ENCODE measurements at regions not wholly inside any gene's neighbourhood (a gene's known extent, or its start where the extent isn't known, plus 50 kb on each side); places are given as distances from the start of the nearest gene placed in this dataset.

DNA sequence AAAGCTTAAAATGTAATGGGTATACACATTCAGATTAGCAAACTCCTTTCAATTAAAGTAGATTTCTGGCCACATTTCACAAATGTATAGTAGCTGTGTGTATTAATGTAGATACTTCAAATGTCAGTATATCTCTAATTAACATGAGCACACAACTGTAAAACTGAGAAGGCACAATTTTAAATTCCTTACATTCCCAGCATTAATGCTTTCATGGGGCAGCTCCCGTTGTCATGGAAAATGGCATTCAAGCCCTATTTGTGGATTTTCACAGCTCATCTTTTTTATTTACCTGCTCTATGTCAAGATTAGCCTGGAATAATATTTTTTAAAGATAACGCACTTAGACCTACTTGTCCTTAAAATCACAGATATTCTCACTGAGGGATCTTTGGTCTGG is 113.6 kb upstream of the SOX6 start:
- no peak overlapping the region for H3K4me3 ChIP-seq (ENCODE audit: low read depth, low read length)
- TF ChIP-seq, protein P1, sequence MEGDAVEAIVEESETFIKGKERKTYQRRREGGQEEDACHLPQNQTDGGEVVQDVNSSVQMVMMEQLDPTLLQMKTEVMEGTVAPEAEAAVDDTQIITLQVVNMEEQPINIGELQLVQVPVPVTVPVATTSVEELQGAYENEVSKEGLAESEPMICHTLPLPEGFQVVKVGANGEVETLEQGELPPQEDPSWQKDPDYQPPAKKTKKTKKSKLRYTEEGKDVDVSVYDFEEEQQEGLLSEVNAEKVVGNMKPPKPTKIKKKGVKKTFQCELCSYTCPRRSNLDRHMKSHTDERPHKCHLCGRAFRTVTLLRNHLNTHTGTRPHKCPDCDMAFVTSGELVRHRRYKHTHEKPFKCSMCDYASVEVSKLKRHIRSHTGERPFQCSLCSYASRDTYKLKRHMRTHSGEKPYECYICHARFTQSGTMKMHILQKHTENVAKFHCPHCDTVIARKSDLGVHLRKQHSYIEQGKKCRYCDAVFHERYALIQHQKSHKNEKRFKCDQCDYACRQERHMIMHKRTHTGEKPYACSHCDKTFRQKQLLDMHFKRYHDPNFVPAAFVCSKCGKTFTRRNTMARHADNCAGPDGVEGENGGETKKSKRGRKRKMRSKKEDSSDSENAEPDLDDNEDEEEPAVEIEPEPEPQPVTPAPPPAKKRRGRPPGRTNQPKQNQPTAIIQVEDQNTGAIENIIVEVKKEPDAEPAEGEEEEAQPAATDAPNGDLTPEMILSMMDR (conservative IDR thresholded peaks at IDR 0.05; ENCODE audit: low read depth, low read length), result no peak
- DNase-seq (ENCODE audit: low read depth), result no peak

DNA sequence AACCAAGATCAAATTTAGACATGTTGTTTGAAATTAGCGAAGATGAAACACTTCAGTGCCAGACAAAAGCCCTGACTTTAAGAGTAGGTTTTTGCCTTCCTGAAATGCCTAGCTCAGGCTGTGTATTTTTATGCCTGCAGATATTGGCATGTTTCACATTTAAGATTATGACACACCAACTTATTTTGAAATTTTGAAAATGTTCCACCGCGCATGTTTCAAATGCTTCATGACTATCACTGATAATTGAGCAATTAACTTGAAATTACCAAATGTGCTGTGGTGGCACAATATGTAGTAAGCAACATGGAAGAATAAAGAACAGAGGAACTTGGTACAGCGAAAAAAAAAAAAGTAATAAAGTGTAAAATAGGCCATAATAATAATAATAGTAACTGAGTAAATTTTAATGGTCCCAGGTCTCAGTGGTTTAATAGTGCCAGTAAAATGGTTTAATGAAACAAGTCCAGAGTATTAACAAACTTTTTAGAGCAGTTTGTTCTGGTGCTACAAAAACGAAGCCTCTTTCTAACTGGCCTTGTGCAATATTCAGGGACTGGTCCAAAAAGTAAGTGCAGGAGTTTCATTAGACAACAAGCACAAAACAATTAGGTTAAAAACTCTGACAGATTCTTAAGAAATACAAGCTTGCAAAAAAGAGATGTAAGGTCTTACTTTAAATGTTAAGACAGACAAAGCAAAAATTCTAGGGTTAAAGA is 112.5 kb upstream of the SOX6 start:
- no peak overlapping the region for H3K4me3 ChIP-seq (ENCODE audit: low read depth, low read length)
- no peak for DNase-seq (ENCODE audit: low read depth)
- TF ChIP-seq, protein P1 (conservative IDR thresholded peaks at IDR 0.05; ENCODE audit: low read depth, low read length), result no peak

DNA sequence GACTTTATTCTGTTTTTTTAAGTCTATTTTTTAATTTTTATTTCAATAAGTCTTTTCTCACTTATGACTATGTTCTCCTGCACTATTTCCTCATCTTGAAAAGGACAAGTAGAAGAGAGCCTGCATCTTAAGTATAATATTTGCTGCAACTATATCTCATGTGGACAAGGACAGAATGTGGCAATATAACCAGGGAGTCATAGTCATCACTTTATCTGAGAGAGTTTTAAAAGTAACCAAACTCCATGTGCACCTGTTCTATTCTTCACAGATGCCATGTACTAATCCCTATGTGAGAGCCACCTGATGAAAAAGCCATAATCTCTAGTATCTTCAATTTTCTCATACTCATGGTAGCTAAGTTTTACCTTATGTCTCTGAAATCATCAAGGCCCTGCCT is 104.2 kb upstream of the SOX6 start:
- H3K4me3 ChIP-seq (ENCODE audit: low read depth, low read length), result no peak overlapping the region
- TF ChIP-seq, protein P1 (conservative IDR thresholded peaks at IDR 0.05; ENCODE audit: low read depth, low read length), result no peak
- DNase-seq (ENCODE audit: low read depth), result no peak

DNA sequence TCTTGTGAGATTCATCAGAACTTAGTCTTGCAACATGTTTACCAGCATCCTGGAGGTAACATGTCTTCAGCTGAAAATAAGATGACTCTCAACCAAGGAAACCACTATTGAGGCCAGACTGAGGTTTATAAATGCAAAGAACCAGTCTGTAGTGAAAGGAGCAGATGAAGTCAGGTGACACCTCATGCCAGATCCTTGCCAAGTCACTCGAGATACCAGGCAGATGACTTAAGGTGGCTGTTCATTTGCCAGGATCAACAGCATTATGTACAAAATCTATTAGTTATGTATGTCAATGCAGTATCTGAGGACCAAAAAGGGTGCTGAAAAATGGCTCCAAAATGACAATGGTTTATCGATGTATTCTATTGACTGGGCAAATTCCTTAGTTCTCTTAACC is 100.0 kb upstream of the SOX6 start:
- TF ChIP-seq, protein P1 (conservative IDR thresholded peaks at IDR 0.05; ENCODE audit: low read depth, low read length), result no peak
- no peak for DNase-seq (ENCODE audit: low read depth)
- H3K4me3 ChIP-seq (ENCODE audit: low read depth, low read length), result no peak overlapping the region

DNA sequence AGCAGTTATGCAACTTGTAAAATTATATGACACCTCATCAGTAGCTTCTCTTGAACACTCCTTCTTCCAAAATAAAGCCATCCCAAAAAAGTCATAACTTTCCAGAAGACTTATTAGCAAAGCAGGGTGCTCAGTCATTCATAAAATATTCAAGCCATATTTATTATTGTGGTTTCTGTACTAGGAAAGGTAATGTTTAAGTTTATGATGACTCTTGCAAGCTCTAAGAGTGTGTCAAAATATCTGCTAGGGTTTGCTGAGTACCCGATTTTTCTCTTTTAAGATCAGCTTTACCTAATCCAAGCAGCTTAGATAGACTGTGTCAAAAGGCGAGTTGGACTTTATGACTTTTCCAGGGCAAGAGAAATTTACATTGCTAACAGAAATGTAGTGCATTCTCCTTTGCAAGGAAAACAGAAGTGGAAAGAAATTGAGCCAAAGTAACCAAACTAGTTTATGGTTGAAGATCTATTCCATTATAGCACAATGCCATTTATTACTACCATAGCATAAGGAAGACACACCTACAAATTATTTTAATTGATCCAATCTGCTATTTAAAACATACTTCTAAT is 98.0 kb upstream of the SOX6 start:
- TF ChIP-seq, protein P1 (conservative IDR thresholded peaks at IDR 0.05; ENCODE audit: low read depth, low read length), result no peak
- no peak for DNase-seq (ENCODE audit: low read depth)
- H3K4me3 ChIP-seq (ENCODE audit: low read depth, low read length), result no peak overlapping the region

DNA sequence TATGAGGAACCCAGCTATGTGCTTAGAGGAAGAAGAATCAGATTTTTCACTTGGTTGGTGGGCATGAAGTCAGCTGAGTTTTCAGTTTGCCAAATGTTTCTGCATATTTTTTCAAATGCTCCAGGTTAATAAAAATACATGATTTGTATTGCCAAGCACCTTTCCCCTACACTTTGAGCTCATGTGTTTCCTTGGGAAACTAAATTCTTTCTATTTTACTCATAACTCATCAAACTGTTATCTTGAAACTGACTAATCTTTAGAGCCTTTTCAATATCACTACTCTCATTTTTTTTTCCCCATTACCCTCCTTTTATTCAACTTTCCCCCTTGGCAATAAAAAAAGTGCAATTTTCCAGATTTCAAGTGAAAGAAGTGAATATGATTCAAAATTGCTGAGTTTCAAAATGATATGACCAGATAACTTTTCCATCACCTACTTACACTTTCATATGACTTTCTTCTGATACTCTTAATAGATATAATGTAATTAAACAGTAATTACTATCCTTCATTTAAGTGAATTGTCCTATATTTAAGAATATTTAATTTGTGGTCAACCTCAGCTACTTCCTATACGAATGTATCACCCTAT is 91.9 kb upstream of the SOX6 start:
- no peak for DNase-seq (ENCODE audit: low read depth)
- TF ChIP-seq, protein P1 (conservative IDR thresholded peaks at IDR 0.05; ENCODE audit: low read depth, low read length), result no peak
- H3K4me3 ChIP-seq (ENCODE audit: low read depth, low read length), result no peak overlapping the region
